ENCODE measurements at regions not wholly inside any gene's neighbourhood (a gene's known extent, or its start where the extent isn't known, plus 50 kb on each side); places are given as distances from the start of the nearest gene placed in this dataset.
"Not testable (repeated sequence)": the region's sequence is repeated elsewhere in the genome, so short reads cannot be mapped to it uniquely, and the experiment has no call there.

GRCh38 chrX:123788193-123788592, 55.3 kb upstream of the THOC2 start:
- CTCF ChIA-PET: interaction anchor here (0.7 kb wide), 1 partner anchor 9 kb away, joined by 4 read pairs; no protein-coding TSS in a partner anchor
- H3K9me3 Mint-ChIP-seq; H3K27ac Mint-ChIP-seq; H3K4me1 Mint-ChIP-seq (ENCODE audit: low read depth); DNase-seq; intact Hi-C loops (cut with micrococcal nuclease); H3K36me3 Mint-ChIP-seq (ENCODE audit: low read depth); H3K27me3 Mint-ChIP-seq (ENCODE audit: low read depth); H3K4me3 Mint-ChIP-seq: not testable (repeated sequence)

- intact Hi-C loops (cut with micrococcal nuclease): no loop called here
- no peak for DNase-seq
- no peaks in the 10 kb centered on the region for H3K4me1 Mint-ChIP-seq (ENCODE audit: low read depth)
- H3K4me3 Mint-ChIP-seq: no peak overlapping the region
- CTCF ChIA-PET: interaction anchor here (0.7 kb wide), 1 partner anchor 8 kb away, joined by 4 read pairs; no protein-coding TSS in a partner anchor
- H3K36me3 Mint-ChIP-seq (ENCODE audit: low read depth): no peaks in the 10 kb centered on the region
- no peaks in the 10 kb centered on the region for H3K27me3 Mint-ChIP-seq (ENCODE audit: low read depth)
- H3K9me3 Mint-ChIP-seq: no peaks in the 10 kb centered on the region
- no peak overlapping the region for H3K27ac Mint-ChIP-seq
These were observed 55.9 kb upstream of the THOC2 start for GRCh38 chrX:123788744-123789143.

GRCh38 chrX:123797543-123798447, 62.1 kb upstream of the XIAP start:
- Mint-ChIP-seq H3K4me3 (no peak overlapping the region), H3K27ac (no peak overlapping the region), H3K9me3 (no peaks in the 10 kb centered on the region), H3K27me3 (ENCODE audit: low read depth) (no peaks in the 10 kb centered on the region), H3K36me3 (ENCODE audit: low read depth) (no peaks in the 10 kb centered on the region), H3K4me1 (ENCODE audit: low read depth) (no peaks in the 10 kb centered on the region)
- DNase-seq: peak; percentile 4
- intact Hi-C loops (cut with micrococcal nuclease): no loop called here
- CTCF ChIA-PET: no interaction called here

GRCh38 chrX:123798706-123799430, 61.0 kb upstream of the XIAP start:
- intact Hi-C loops (cut with micrococcal nuclease); H3K27ac Mint-ChIP-seq; H3K4me1 Mint-ChIP-seq (ENCODE audit: low read depth); DNase-seq; H3K36me3 Mint-ChIP-seq (ENCODE audit: low read depth); H3K9me3 Mint-ChIP-seq; H3K4me3 Mint-ChIP-seq; H3K27me3 Mint-ChIP-seq (ENCODE audit: low read depth): not testable (repeated sequence)
- CTCF ChIA-PET: interaction anchor here (1.1 kb wide), 1 partner anchor 21 kb away, joined by 5 read pairs; no protein-coding TSS in a partner anchor

GRCh38 chrX:123801901-123802300, 58.0 kb upstream of the XIAP start:
- intact Hi-C loops (cut with micrococcal nuclease): loop anchor here (2.0 kb wide), 1 partner anchor 35 kb away; no protein-coding TSS in a partner anchor
- peaks cover 8% of the 10 kb centered on the region for H3K4me1 Mint-ChIP-seq (ENCODE audit: low read depth)
- H3K36me3 Mint-ChIP-seq (ENCODE audit: low read depth): no peaks in the 10 kb centered on the region
- CTCF ChIA-PET: no interaction called here
- no peaks in the 10 kb centered on the region for H3K9me3 Mint-ChIP-seq
- no peak for DNase-seq
- no peak overlapping the region for H3K27ac Mint-ChIP-seq
- H3K27me3 Mint-ChIP-seq (ENCODE audit: low read depth): no peaks in the 10 kb centered on the region
- no peak overlapping the region for H3K4me3 Mint-ChIP-seq

GRCh38 chrX:123803331-123803983, 56.4 kb upstream of the XIAP start:
- DNase-seq: peak; percentile 35
- peak overlapping the region; percentile 39 for H3K27ac Mint-ChIP-seq
- H3K4me3 Mint-ChIP-seq: no peak overlapping the region
- intact Hi-C loops (cut with micrococcal nuclease): loop anchor here (2.0 kb wide), 1 partner anchor 33 kb away; no protein-coding TSS in a partner anchor
- H3K36me3 Mint-ChIP-seq (ENCODE audit: low read depth): no peaks in the 10 kb centered on the region
- H3K9me3 Mint-ChIP-seq: no peaks in the 10 kb centered on the region
- peaks cover 8% of the 10 kb centered on the region for H3K4me1 Mint-ChIP-seq (ENCODE audit: low read depth)
- CTCF ChIA-PET: no interaction called here
- no peaks in the 10 kb centered on the region for H3K27me3 Mint-ChIP-seq (ENCODE audit: low read depth)

- DNase-seq; H3K36me3 Mint-ChIP-seq (ENCODE audit: low read depth); H3K27me3 Mint-ChIP-seq (ENCODE audit: low read depth); H3K4me1 Mint-ChIP-seq (ENCODE audit: low read depth); H3K9me3 Mint-ChIP-seq; H3K4me3 Mint-ChIP-seq; H3K27ac Mint-ChIP-seq; CTCF ChIA-PET: not testable (repeated sequence)
- intact Hi-C loops (cut with micrococcal nuclease): loop anchor here (2.0 kb wide), 1 partner anchor 33 kb away; no protein-coding TSS in a partner anchor
These were observed 55.9 kb upstream of the XIAP start for GRCh38 chrX:123803984-123804365.

GRCh38 chrX:123807835-123808416, 51.9 kb upstream of the XIAP start:
- intact Hi-C loops (cut with micrococcal nuclease): no loop called here
- H3K27me3 Mint-ChIP-seq (ENCODE audit: low read depth): no peaks in the 10 kb centered on the region
- no peaks in the 10 kb centered on the region for H3K36me3 Mint-ChIP-seq (ENCODE audit: low read depth)
- no peak overlapping the region for H3K4me3 Mint-ChIP-seq
- CTCF ChIA-PET: no interaction called here
- H3K4me1 Mint-ChIP-seq (ENCODE audit: low read depth): peaks cover 8% of the 10 kb centered on the region
- H3K9me3 Mint-ChIP-seq: no peaks in the 10 kb centered on the region
- no peak for DNase-seq
- no peak overlapping the region for H3K27ac Mint-ChIP-seq

- Mint-ChIP-seq H3K27me3 (ENCODE audit: low read depth) (no peaks in the 10 kb centered on the region), H3K27ac (no peak overlapping the region), H3K9me3 (no peaks in the 10 kb centered on the region), H3K4me1 (ENCODE audit: low read depth) (no peaks in the 10 kb centered on the region), H3K4me3 (no peak overlapping the region), H3K36me3 (ENCODE audit: low read depth) (no peaks in the 10 kb centered on the region)
- DNase-seq: no peak
- CTCF ChIA-PET: interaction anchor here (0.6 kb wide), 1 partner anchor 388 kb away, joined by 3 read pairs; no protein-coding TSS in a partner anchor
- intact Hi-C loops (cut with micrococcal nuclease): no loop called here
These were observed 49.9 kb upstream of the XIAP start for GRCh38 chrX:123809854-123810375.
